ENCODE measurements at regions not wholly inside any gene's neighbourhood (a gene's known extent, or its start where the extent isn't known, plus 50 kb on each side); places are given as distances from the start of the nearest gene placed in this dataset.

- ChIA-PET CTCF (no interaction called here), POLR2A (no interaction called here), RAD21 (ENCODE audit: low non-redundant PET in 1 of 2, low total read pairs in 2 of 2, uncharacterized antibody in 2 of 2, unreplicated experiment in 2 of 2) (no interaction called here)
- Histone ChIP-seq H3K4me1 (ENCODE audit: control insufficient read depth in 1 of 2, insufficient read depth in 2 of 2, low read length in 2 of 2) (no peaks in the 10 kb centered on the region), H3K4me3 (replicated peaks in 1 of 2; ENCODE audit: low read depth in 1 of 2, low read length in 2 of 2) (no peak overlapping the region), H3K9me3 (ENCODE audit: control insufficient read depth in 1 of 2, insufficient read depth in 1 of 2, low read depth in 1 of 2, low read length in 2 of 2) (no peaks in the 10 kb centered on the region), H3K9ac (ENCODE audit: low read length) (no peak overlapping the region), H2AFZ (ENCODE audit: low read depth, low read length, poor library complexity, severe bottlenecking) (no peak overlapping the region), H3K9me2 (ENCODE audit: insufficient read depth) (no peaks in the 10 kb centered on the region), H3K36me3 (ENCODE audit: control insufficient read depth in 1 of 2, insufficient read depth in 2 of 2, low read length in 2 of 2) (no peaks in the 10 kb centered on the region), H4K20me1 (ENCODE audit: insufficient read depth) (no peaks in the 10 kb centered on the region), H3K27me3 (ENCODE audit: insufficient read depth, low read length) (no peaks in the 10 kb centered on the region), H3K4me2 (ENCODE audit: low read length) (no peak overlapping the region), H3K79me2 (ENCODE audit: insufficient read depth, low read length) (no peaks in the 10 kb centered on the region), H3K27ac (ENCODE audit: low read depth, low read length) (no peak overlapping the region)
- no peak for TF ChIP-seq ZFX (IDR thresholded peaks at IDR 0.05)
- TF ChIP-seq POLR2A (IDR thresholded peaks at IDR 0.05; ENCODE audit: borderline replicate concordance, extremely low read depth, insufficient read depth, insufficient read length): no peak
- TF ChIP-seq ZNF274 (IDR thresholded peaks at IDR 0.05; ENCODE audit: low read depth, low read length): no peak
- TF ChIP-seq CTCF (IDR thresholded peaks at IDR 0.05 in 2 of 3, conservative IDR thresholded peaks at IDR 0.05 in 1 of 3; ENCODE audit: borderline replicate concordance in 1 of 3, insufficient read depth in 1 of 3, low read depth in 2 of 3, low read length in 2 of 3): no peak
- TF ChIP-seq CEBPB (IDR thresholded peaks at IDR 0.05; ENCODE audit: low read depth): no peak
- TF ChIP-seq REST (IDR thresholded peaks at IDR 0.05; ENCODE audit: low read depth): no peak
- no peak for TF ChIP-seq EZH2phosphoT487 (IDR thresholded peaks at IDR 0.05; ENCODE audit: borderline replicate concordance)
- TF ChIP-seq SRF (IDR thresholded peaks at IDR 0.05; ENCODE audit: low read depth): no peak
- TF ChIP-seq POLR2AphosphoS5 (IDR thresholded peaks at IDR 0.05; ENCODE audit: low read depth, low read length): no peak
- TF ChIP-seq ZBTB33 (IDR thresholded peaks at IDR 0.05; ENCODE audit: extremely low read depth, insufficient replicate concordance, low read length): no peak
- TF ChIP-seq JUND (IDR thresholded peaks at IDR 0.05): no peak
- TF ChIP-seq SIN3A (IDR thresholded peaks at IDR 0.05; ENCODE audit: low read depth): no peak
- no peak for TF ChIP-seq YY1 (IDR thresholded peaks at IDR 0.05; ENCODE audit: extremely low read depth, insufficient replicate concordance, low read depth, low read length)
- TF ChIP-seq ELF1 (IDR thresholded peaks at IDR 0.05; ENCODE audit: borderline replicate concordance, low read depth): no peak
- ATAC-seq: no peak
- intact Hi-C loops (cut with micrococcal nuclease): no loop called here
- DNase-seq (ENCODE audit: low read depth, low spot score): no peak
- no TSS peak for BruUV-seq (replicated peaks)
Observed at GRCh38 chr3:27986234-27986879, 255.1 kb upstream of the CMC1 start.
